ENCODE measurements at regions not wholly inside any gene's neighbourhood (a gene's known extent, or its start where the extent isn't known, plus 50 kb on each side); places are given as distances from the start of the nearest gene placed in this dataset.

DNA sequence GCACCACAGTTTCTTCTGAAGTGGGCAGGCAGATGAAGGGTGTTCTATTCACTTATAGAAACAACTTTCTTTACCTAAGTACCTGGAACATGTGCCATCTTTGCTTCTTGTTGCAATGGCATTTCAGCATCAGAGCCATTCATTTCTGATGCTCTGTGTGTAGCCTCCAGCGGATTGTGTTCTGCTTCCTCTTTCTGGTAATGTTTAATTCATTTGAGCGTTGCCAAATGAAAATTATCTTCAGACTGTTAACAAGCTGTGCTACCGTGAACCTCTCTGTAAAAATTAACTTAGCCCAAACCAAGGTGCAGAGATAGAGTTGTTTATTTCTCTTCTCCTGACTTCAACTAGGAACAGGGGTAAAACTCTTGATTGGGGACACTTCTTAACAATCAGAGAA lies 302.0 kb downstream of the EDEM1 start:
- no peaks in the 10 kb centered on the region for H3K4me1 ChIP-seq
- DNase-seq (no peak), ATAC-seq (ENCODE audit: low FRiP score in 2 of 2) (no peak)
- no peak overlapping the region for H3K27ac ChIP-seq
- no peak overlapping the region for H3K4me3 ChIP-seq
- no peaks in the 10 kb centered on the region for H3K27me3 ChIP-seq
- 54 to 55% methylated on average over 3 of the region's 3 CpGs for WGBS, 2 donors
- no peaks in the 10 kb centered on the region for H3K9me3 ChIP-seq
- TF ChIP-seq POLR2A (IDR thresholded peaks at IDR 0.05) (no peak), POLR2AphosphoS5 (IDR thresholded peaks at IDR 0.05) (no peak), CTCF (IDR thresholded peaks at IDR 0.05) (no peak), EP300 (IDR thresholded peaks at IDR 0.05) (no peak)
- H3K36me3 ChIP-seq, result no peaks in the 10 kb centered on the region

GRCh38 chr3:5494905-5495519 lies 307.5 kb downstream of the EDEM1 start:
- 76 to 84% methylated on average over 2 to 3 of the region's 3 CpGs for WGBS, 2 donors
- no peak for ATAC-seq (ENCODE audit: low FRiP score in 2 of 2)
- Histone ChIP-seq H3K36me3 (no peaks in the 10 kb centered on the region), H3K9me3 (no peaks in the 10 kb centered on the region), H3K27ac (no peak overlapping the region), H3K27me3 (no peaks in the 10 kb centered on the region), H3K4me3 (no peak overlapping the region), H3K4me1 (no peaks in the 10 kb centered on the region)
- TF ChIP-seq POLR2AphosphoS5 (IDR thresholded peaks at IDR 0.05) (no peak), POLR2A (IDR thresholded peaks at IDR 0.05) (no peak), CTCF (IDR thresholded peaks at IDR 0.05) (no peak), EP300 (IDR thresholded peaks at IDR 0.05) (no peak)
- DNase-seq, result no peak

- ATAC-seq (ENCODE audit: low FRiP score in 2 of 2) (no peak), DNase-seq (no peak)
- TF ChIP-seq POLR2AphosphoS5 (IDR thresholded peaks at IDR 0.05) (no peak), EP300 (IDR thresholded peaks at IDR 0.05) (no peak), POLR2A (IDR thresholded peaks at IDR 0.05) (no peak), CTCF (IDR thresholded peaks at IDR 0.05) (no peak)
- H3K9me3 ChIP-seq, result no peaks in the 10 kb centered on the region
- H3K27me3 ChIP-seq, result no peaks in the 10 kb centered on the region
- H3K36me3 ChIP-seq, result no peaks in the 10 kb centered on the region
- no peak overlapping the region for H3K4me3 ChIP-seq
- H3K27ac ChIP-seq, result no peak overlapping the region
- H3K4me1 ChIP-seq, result no peaks in the 10 kb centered on the region
Observed at GRCh38 chr3:5497497-5497896, 310.0 kb downstream of the EDEM1 start.

DNA sequence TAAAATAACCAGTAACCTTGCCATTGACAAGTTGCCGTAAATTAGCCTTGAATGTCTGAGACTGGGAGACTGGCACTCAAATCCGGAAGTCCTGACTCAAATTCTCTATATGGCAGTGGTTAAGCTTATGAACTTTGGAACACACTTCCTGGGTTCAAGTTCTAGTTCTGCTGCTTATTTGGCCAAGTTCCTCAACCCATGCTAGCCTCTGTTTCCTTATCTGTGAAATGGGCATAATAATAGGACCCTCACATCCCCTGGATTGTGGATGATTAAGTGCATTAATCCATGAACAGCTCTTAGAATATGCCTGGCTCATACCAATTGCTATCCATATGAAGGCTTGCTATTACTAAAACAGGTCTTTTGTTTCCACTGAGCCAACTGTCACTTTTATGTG lies 311.5 kb downstream of the EDEM1 start:
- DNase-seq (no peak), ATAC-seq (ENCODE audit: low FRiP score in 2 of 2) (no peak)
- WGBS, 2 donors, result 89 to 96% methylated on average over 2 of the region's 2 CpGs
- Histone ChIP-seq H3K36me3 (no peaks in the 10 kb centered on the region), H3K27ac (no peak overlapping the region), H3K27me3 (no peaks in the 10 kb centered on the region), H3K4me1 (no peaks in the 10 kb centered on the region), H3K9me3 (no peaks in the 10 kb centered on the region), H3K4me3 (no peak overlapping the region)
- TF ChIP-seq POLR2AphosphoS5 (IDR thresholded peaks at IDR 0.05) (no peak), POLR2A (IDR thresholded peaks at IDR 0.05) (no peak), EP300 (IDR thresholded peaks at IDR 0.05) (no peak), CTCF (IDR thresholded peaks at IDR 0.05) (no peak)

DNA sequence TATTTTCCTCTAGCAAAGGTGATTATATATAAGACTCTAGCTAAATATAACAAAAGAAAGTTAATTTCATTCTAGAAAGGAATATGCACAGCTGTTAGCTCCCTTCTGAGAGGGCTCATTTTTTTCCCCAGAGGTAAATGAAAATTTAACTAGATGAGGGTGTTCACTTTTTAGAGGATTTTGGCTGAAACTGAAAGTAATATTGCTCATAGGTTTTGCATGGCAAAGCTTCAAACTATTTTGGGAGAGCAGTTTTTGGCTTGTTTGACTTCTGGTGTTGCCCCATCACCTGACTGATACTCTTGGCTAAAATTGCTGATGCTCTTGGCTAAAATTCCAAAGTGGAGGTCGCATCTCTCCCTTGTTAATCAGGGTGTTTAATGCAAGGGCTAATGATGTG lies 311.9 kb downstream of the EDEM1 start:
- Histone ChIP-seq H3K4me3 (no peak overlapping the region), H3K36me3 (no peaks in the 10 kb centered on the region), H3K9me3 (no peaks in the 10 kb centered on the region), H3K27ac (no peak overlapping the region), H3K4me1 (no peaks in the 10 kb centered on the region), H3K27me3 (no peaks in the 10 kb centered on the region)
- DNase-seq (no peak), ATAC-seq (ENCODE audit: low FRiP score in 2 of 2) (no peak)
- TF ChIP-seq EP300 (IDR thresholded peaks at IDR 0.05), result no peak
- TF ChIP-seq POLR2A (IDR thresholded peaks at IDR 0.05), result no peak
- 48 to 73% methylated on average over 1 of the region's 1 CpG for WGBS, 2 donors
